ENCODE measurements at regions not wholly inside any gene's neighbourhood (a gene's known extent, or its start where the extent isn't known, plus 50 kb on each side); places are given as distances from the start of the nearest gene placed in this dataset.

- Histone ChIP-seq H2BK5ac (ENCODE audit: low read depth, low read length, poor library complexity, severe bottlenecking) (no peak overlapping the region), H2AK5ac (ENCODE audit: low read length, severe bottlenecking) (no peak overlapping the region), H3K9ac (ENCODE audit: low read length) (no peak overlapping the region), H3K36me3 (ENCODE audit: control insufficient read depth in 1 of 2, insufficient read depth in 2 of 2, low read depth in 1 of 2, low read length in 2 of 2) (no peaks in the 10 kb centered on the region), H3K18ac (ENCODE audit: low read depth in 1 of 2, low read length in 2 of 2) (no peak overlapping the region), H4K91ac (ENCODE audit: low read length) (no peak overlapping the region), H2BK120ac (ENCODE audit: low read depth, low read length) (no peak overlapping the region), H3K27ac (ENCODE audit: low read length, poor library complexity, severe bottlenecking) (no peak overlapping the region), H2BK15ac (ENCODE audit: low read depth, poor library complexity, severe bottlenecking) (no peak overlapping the region), H3K4me1 (ENCODE audit: control insufficient read depth, insufficient read depth, low read depth, low read length) (no peaks in the 10 kb centered on the region), H2BK12ac (ENCODE audit: low read length in 2 of 2) (no peak overlapping the region), H3K4ac (ENCODE audit: low read depth in 1 of 2, low read length in 2 of 2) (no peak overlapping the region), H4K8ac (ENCODE audit: low read length) (no peak overlapping the region), H3K4me2 (ENCODE audit: low read length, poor library complexity, severe bottlenecking) (no peak overlapping the region), H3K27me3 (ENCODE audit: control insufficient read depth in 1 of 2, insufficient read depth in 1 of 2, low read length in 2 of 2) (no peaks in the 10 kb centered on the region), H3K23ac (ENCODE audit: low read length in 2 of 2) (no peak overlapping the region), H3K14ac (ENCODE audit: low read length in 2 of 2) (no peak overlapping the region), H3K4me3 (ENCODE audit: insufficient read depth in 1 of 2, low read depth in 1 of 2, low read length in 2 of 2) (no peak overlapping the region), H3K9me3 (ENCODE audit: control insufficient read depth, low read length) (no peaks in the 10 kb centered on the region), H2AFZ (ENCODE audit: low read depth, low read length) (no peak overlapping the region), H3K79me1 (replicated peaks; ENCODE audit: low read length, poor library complexity, severe bottlenecking) (no peaks in the 10 kb centered on the region)
- 83% methylated on average over 1 of the region's 1 CpG for WGBS
- DNase-seq: peak; percentile 45
Observed at GRCh38 chr6:112983713-112984261, 636.7 kb downstream of the RFPL4B start.

GRCh38 chr6:112984899-112985298, 637.8 kb downstream of the RFPL4B start:
- Histone ChIP-seq H3K4ac (ENCODE audit: low read depth in 1 of 2, low read length in 2 of 2) (no peak overlapping the region), H2AK5ac (ENCODE audit: low read length, severe bottlenecking) (no peak overlapping the region), H3K4me1 (ENCODE audit: control insufficient read depth, insufficient read depth, low read depth, low read length) (no peaks in the 10 kb centered on the region), H3K14ac (ENCODE audit: low read length in 2 of 2) (peak overlapping the region in 1 of 2 experiments; percentile 44), H3K27me3 (ENCODE audit: control insufficient read depth in 1 of 2, insufficient read depth in 1 of 2, low read length in 2 of 2) (no peaks in the 10 kb centered on the region), H3K9me3 (ENCODE audit: control insufficient read depth, low read length) (no peaks in the 10 kb centered on the region), H3K27ac (ENCODE audit: low read length, poor library complexity, severe bottlenecking) (no peak overlapping the region), H3K9ac (ENCODE audit: low read length) (no peak overlapping the region), H3K4me3 (ENCODE audit: insufficient read depth in 1 of 2, low read depth in 1 of 2, low read length in 2 of 2) (no peak overlapping the region), H3K23ac (ENCODE audit: low read length in 2 of 2) (no peak overlapping the region), H2BK120ac (ENCODE audit: low read depth, low read length) (peak overlapping the region; percentile 1), H3K36me3 (ENCODE audit: control insufficient read depth in 1 of 2, insufficient read depth in 2 of 2, low read depth in 1 of 2, low read length in 2 of 2) (no peaks in the 10 kb centered on the region), H2AFZ (ENCODE audit: low read depth, low read length) (no peak overlapping the region), H2BK12ac (ENCODE audit: low read length in 2 of 2) (peak overlapping the region; percentile 44 to 61), H2BK5ac (ENCODE audit: low read depth, low read length, poor library complexity, severe bottlenecking) (no peak overlapping the region), H2BK15ac (ENCODE audit: low read depth, poor library complexity, severe bottlenecking) (no peak overlapping the region), H3K79me1 (replicated peaks; ENCODE audit: low read length, poor library complexity, severe bottlenecking) (no peaks in the 10 kb centered on the region), H3K18ac (ENCODE audit: low read depth in 1 of 2, low read length in 2 of 2) (peak overlapping the region; percentile 16 to 66), H4K8ac (ENCODE audit: low read length) (peak overlapping the region; percentile 69), H3K4me2 (ENCODE audit: low read length, poor library complexity, severe bottlenecking) (no peak overlapping the region), H4K91ac (ENCODE audit: low read length) (peak overlapping the region; percentile 87)
- 92% methylated on average over 2 of the region's 2 CpGs for WGBS
- peak; percentile 11 for DNase-seq

- H2AK5ac ChIP-seq (ENCODE audit: low read length, severe bottlenecking): no peak overlapping the region
- H3K4me2 ChIP-seq (ENCODE audit: low read length, poor library complexity, severe bottlenecking): no peak overlapping the region
- no peaks in the 10 kb centered on the region for H3K9me3 ChIP-seq (ENCODE audit: control insufficient read depth, low read length)
- H4K8ac ChIP-seq (ENCODE audit: low read length): no peak overlapping the region
- no peak overlapping the region for H3K23ac ChIP-seq (ENCODE audit: low read length in 2 of 2)
- H3K27ac ChIP-seq (ENCODE audit: low read length, poor library complexity, severe bottlenecking): no peak overlapping the region
- no peaks in the 10 kb centered on the region for H3K79me1 ChIP-seq (replicated peaks; ENCODE audit: low read length, poor library complexity, severe bottlenecking)
- no peak overlapping the region for H3K14ac ChIP-seq (ENCODE audit: low read length in 2 of 2)
- H2BK120ac ChIP-seq (ENCODE audit: low read depth, low read length): no peak overlapping the region
- no peak overlapping the region for H3K4ac ChIP-seq (ENCODE audit: low read depth in 1 of 2, low read length in 2 of 2)
- no peak overlapping the region for H2BK5ac ChIP-seq (ENCODE audit: low read depth, low read length, poor library complexity, severe bottlenecking)
- WGBS: no CpG with 5 or more reads among the region's 2 CpGs
- H3K27me3 ChIP-seq (ENCODE audit: control insufficient read depth in 1 of 2, insufficient read depth in 1 of 2, low read length in 2 of 2): no peaks in the 10 kb centered on the region
- no peaks in the 10 kb centered on the region for H3K36me3 ChIP-seq (ENCODE audit: control insufficient read depth in 1 of 2, insufficient read depth in 2 of 2, low read depth in 1 of 2, low read length in 2 of 2)
- H3K4me3 ChIP-seq (ENCODE audit: insufficient read depth in 1 of 2, low read depth in 1 of 2, low read length in 2 of 2): no peak overlapping the region
- no peak overlapping the region for H2BK12ac ChIP-seq (ENCODE audit: low read length in 2 of 2)
- H2AFZ ChIP-seq (ENCODE audit: low read depth, low read length): no peak overlapping the region
- no peak overlapping the region for H3K18ac ChIP-seq (ENCODE audit: low read depth in 1 of 2, low read length in 2 of 2)
- no peak for DNase-seq
- no peak overlapping the region for H4K91ac ChIP-seq (ENCODE audit: low read length)
- no peak overlapping the region for H2BK15ac ChIP-seq (ENCODE audit: low read depth, poor library complexity, severe bottlenecking)
- H3K9ac ChIP-seq (ENCODE audit: low read length): no peak overlapping the region
- H3K4me1 ChIP-seq (ENCODE audit: control insufficient read depth, insufficient read depth, low read depth, low read length): no peaks in the 10 kb centered on the region
Observed at GRCh38 chr6:112986321-112986720, 639.2 kb downstream of the RFPL4B start.

- H2AFZ ChIP-seq (ENCODE audit: low read depth, low read length): no peak overlapping the region
Observed at GRCh38 chr6:112988748-112989147, 641.6 kb downstream of the RFPL4B start.

More at GRCh38 chr6:112988748-112989147, 641.6 kb downstream of the RFPL4B start:
- Histone ChIP-seq H3K27ac (ENCODE audit: low read length, poor library complexity, severe bottlenecking) (no peak overlapping the region), H2AK5ac (ENCODE audit: low read length, severe bottlenecking) (no peak overlapping the region), H3K23ac (ENCODE audit: low read length in 2 of 2) (no peak overlapping the region), H3K9me3 (ENCODE audit: control insufficient read depth, low read length) (no peaks in the 10 kb centered on the region), H3K9ac (ENCODE audit: low read length) (no peak overlapping the region), H3K27me3 (ENCODE audit: control insufficient read depth in 1 of 2, insufficient read depth in 1 of 2, low read length in 2 of 2) (no peaks in the 10 kb centered on the region), H2BK12ac (ENCODE audit: low read length in 2 of 2) (no peak overlapping the region), H4K91ac (ENCODE audit: low read length) (no peak overlapping the region), H3K4me3 (ENCODE audit: insufficient read depth in 1 of 2, low read depth in 1 of 2, low read length in 2 of 2) (no peak overlapping the region), H3K4me1 (ENCODE audit: control insufficient read depth, insufficient read depth, low read depth, low read length) (no peaks in the 10 kb centered on the region), H3K4me2 (ENCODE audit: low read length, poor library complexity, severe bottlenecking) (no peak overlapping the region), H2BK5ac (ENCODE audit: low read depth, low read length, poor library complexity, severe bottlenecking) (no peak overlapping the region), H3K14ac (ENCODE audit: low read length in 2 of 2) (no peak overlapping the region), H3K4ac (ENCODE audit: low read depth in 1 of 2, low read length in 2 of 2) (no peak overlapping the region), H4K8ac (ENCODE audit: low read length) (no peak overlapping the region), H3K18ac (ENCODE audit: low read depth in 1 of 2, low read length in 2 of 2) (no peak overlapping the region), H3K36me3 (ENCODE audit: control insufficient read depth in 1 of 2, insufficient read depth in 2 of 2, low read depth in 1 of 2, low read length in 2 of 2) (no peaks in the 10 kb centered on the region), H2BK15ac (ENCODE audit: low read depth, poor library complexity, severe bottlenecking) (no peak overlapping the region), H3K79me1 (replicated peaks; ENCODE audit: low read length, poor library complexity, severe bottlenecking) (no peaks in the 10 kb centered on the region), H2BK120ac (ENCODE audit: low read depth, low read length) (no peak overlapping the region)
- WGBS: no CpG with 5 or more reads among the region's 1 CpG
- no peak for DNase-seq

All from mesenchymal stem cell (in vitro differentiated cells and primary cell).